ENCODE measurements at regions not wholly inside any gene's neighbourhood (a gene's known extent, or its start where the extent isn't known, plus 50 kb on each side); places are given as distances from the start of the nearest gene placed in this dataset.

DNA sequence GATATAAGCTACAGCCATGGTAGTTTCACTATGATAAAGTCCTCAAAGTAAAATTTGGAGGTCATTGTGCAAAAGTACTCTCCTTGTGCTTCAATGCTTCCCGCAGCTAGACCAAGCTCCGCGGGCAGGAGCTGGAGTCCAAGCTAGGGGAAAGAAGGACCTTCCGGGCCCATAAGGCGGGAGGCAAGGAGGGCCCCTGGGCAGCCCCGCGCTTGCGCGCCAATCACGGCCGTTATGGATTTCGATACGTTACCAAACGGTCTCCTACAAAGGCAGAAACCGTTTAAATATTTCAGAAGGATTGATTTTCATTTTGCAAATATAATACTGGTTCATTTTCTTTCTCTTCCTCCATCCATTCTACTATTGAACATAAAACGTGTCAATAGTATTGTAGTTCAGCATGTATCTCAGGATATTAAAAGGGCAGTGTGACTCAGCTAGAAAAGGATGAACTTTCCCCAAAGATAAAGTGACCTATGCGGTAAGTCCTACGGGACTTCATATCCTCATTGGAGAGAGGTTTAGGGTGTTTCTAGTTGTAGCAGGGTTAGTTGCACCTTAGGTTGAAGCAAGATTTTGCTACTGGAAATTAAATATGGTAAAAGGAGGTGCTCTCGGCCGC, 128.0 kb downstream of the KIF20B start:
- DNase-seq: no peak

- DNase-seq: no peak
Measured at GRCh38 chr10:89829887-89830269, 128.5 kb downstream of the KIF20B start.

- no peak for DNase-seq
Measured at GRCh38 chr10:89830624-89831023, 129.2 kb downstream of the KIF20B start.

GRCh38 chr10:89836840-89837164, 135.4 kb downstream of the KIF20B start:
- no peak for DNase-seq

DNA sequence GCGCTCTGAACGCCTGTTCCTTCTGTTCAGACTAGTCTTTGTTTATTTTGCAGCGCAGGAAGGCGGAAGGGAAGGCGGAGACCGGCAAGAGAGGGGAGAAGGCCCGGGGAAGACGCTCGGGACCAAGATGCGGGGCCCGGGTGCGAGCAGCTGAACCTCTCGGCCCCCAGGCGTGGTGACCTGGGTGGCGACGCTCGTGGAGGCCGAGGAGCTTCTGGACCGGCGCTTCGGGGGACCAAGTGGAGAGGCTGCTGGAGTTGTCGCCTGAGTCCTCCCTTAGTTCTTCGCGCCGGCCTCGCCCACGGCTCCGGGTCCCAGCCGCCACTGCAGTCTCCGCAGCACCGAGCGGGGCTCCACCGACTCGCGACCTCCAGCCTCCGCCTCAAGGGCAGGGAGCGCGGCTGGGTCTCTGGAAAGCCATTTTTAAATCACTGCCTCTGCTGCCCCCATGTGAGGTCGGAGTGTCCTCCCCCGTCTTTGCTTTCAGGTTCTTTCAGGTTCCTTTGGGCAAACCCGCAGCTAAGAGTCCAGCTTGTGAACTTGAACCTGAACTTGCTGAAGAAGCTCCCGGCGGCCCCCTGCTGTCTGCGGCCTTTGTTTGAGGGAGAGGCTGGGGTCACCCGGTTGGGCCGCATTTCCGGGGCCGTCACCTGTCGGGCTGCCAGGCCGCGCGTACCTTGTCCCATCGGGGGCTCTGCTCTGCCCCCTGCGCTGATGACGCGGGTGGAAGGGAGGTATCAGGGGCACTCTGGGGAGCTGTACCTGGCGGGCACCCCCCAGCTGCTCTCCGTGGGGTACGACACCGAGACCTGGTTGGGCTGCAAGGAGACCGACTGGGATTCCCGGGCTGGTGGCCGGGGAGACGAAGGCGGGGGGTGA, 136.0 kb downstream of the KIF20B start:
- DNase-seq: no peak

- no peak for DNase-seq
Measured at GRCh38 chr10:89838044-89838615, 136.7 kb downstream of the KIF20B start.

DNA sequence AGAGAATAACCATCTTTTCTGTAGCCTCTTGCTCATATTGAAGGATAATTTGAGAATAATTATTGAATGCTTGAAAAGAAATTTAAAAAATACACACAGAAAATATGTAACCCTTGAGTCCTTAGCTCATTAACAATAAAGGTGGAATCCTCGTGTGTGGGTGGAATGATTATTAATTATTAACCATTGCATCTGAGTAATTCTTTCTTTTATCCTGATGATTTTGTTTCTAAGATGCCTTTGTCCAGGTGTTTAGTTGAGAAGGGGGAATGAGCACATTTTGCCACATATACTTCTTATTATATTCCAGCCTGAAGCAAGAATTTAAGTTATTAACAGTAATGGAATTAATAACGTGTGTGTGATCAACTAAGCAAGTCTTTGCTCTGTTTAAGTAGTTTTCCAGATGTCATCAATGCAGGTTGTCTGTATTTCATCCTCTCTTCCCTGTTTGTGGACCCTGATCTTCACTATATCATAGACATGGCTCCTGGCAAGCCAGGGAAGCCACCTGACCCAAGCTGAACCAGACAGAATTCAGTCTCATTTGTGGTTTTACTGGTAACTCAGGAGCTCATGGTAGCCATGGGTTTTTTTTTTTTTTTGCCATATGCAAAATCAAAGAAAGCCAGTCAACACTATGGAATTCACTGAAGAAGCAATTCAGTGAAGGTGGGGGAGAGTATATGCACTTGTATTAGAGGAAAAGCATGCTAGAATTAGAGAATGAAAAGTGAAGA, 144.3 kb downstream of the KIF20B start:
- no peak for DNase-seq

DNA sequence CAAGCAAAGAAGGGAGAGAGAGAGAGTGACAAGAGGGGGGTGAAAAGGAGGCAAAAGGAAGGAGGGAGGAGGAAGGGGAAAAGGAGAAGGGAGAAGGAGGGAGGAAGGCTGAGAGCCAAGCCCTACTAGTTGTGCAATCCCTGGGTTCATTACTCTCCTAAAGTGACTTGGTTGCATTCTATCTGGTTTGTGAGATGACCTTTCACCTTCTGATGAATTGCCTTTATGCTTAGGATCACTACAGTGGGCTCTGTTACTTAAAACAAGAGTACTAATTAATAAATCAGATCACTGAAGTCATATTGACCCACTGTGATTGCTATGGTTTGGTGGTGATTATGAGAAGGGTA, 144.9 kb downstream of the KIF20B start:
- no peak for DNase-seq

GRCh38 chr10:89846786-89847185, 145.4 kb downstream of the KIF20B start:
- no peak for DNase-seq

DNA sequence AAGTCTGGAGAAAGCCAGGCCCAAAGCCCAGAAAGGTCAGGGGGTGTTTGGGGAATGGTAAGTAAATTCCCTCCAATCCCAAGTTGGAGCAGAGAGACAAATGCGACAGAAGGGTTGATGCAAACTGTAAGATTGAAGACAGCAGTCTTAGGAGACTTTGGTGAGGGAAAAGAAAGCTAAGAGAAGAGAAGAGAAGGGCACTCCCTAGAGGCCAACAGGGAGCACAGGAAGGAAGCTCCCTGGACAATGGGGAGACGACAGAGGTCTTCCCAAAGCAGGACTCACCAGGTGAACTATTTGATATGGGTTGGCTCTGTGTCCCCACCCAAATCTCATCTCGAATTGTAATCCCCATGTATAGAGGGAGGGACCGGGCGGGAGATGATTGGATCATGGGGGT, 151.5 kb downstream of the KIF20B start:
- no peak for DNase-seq

DNA sequence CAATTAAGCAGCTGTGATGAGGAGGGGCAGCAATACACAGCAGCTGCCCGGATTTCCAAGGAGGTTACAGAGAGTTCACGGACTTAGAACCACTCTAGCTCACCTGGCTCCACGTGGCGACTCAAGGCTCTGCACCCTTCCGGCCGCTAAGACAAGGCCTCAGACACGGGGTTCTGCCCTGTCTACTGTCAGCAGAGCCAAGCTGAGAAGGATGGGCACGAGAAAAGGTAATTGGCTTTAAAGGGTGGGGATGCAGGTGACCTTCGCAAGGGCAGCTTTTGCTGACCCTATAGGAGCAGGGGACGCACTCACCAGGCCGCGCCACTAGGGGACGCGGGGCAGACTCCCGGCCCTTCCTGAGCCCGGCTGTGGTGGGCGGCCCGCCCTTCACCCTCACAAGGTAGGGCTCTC, 152.4 kb downstream of the KIF20B start:
- DNase-seq: no peak

GRCh38 chr10:89857431-89858042, 156.1 kb downstream of the KIF20B start:
- no peak for DNase-seq

- DNase-seq: no peak
Measured at GRCh38 chr10:89861199-89861573, 159.8 kb downstream of the KIF20B start.

- DNase-seq: no peak
Measured at GRCh38 chr10:89861584-89862301, 160.4 kb downstream of the KIF20B start.

DNA sequence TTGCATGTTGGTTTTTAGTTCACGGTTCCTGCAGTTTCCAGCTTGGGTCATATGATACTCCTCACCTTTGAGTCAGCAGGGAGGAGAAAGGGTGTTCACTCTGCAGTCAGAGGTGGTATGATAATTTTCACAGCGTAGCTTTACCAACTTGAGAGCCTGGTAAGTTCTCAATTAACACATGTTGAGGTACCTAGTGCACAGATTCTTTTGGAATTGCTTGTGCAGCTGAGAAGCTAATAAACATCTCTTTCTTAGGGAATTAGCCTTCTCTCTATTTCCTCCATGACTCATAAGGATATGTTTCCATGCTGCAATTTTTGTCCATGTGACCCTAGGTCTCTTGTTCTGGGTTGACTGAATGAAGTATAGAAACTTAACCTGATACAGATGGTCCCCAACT, 166.6 kb downstream of the KIF20B start:
- no peak for DNase-seq

- DNase-seq: no peak
Measured at GRCh38 chr10:89869180-89869579, 167.8 kb downstream of the KIF20B start.

GRCh38 chr10:89869592-89870156, 168.3 kb downstream of the KIF20B start:
- no peak for DNase-seq

- DNase-seq: no peak
Measured at GRCh38 chr10:89870936-89871335, 169.5 kb downstream of the KIF20B start.

DNA sequence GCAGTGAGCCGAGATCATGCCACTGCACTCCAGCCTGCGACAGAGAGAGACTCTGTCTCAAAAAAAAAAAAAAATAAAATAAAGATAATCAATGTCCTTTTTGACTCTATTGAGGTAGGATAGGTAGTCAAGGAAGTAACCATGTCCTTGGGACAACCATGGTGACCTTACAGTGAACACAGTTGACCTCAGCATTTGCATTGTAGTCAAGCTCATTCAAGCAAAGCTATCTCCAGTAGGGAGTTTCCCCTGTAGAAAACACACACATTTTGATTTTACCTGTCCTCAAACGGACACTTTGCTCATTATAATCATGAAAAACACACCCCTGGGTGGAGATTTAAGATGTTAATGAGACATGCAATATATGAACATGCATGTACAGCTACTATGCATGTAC, 171.7 kb downstream of the KIF20B start:
- no peak for DNase-seq

DNA sequence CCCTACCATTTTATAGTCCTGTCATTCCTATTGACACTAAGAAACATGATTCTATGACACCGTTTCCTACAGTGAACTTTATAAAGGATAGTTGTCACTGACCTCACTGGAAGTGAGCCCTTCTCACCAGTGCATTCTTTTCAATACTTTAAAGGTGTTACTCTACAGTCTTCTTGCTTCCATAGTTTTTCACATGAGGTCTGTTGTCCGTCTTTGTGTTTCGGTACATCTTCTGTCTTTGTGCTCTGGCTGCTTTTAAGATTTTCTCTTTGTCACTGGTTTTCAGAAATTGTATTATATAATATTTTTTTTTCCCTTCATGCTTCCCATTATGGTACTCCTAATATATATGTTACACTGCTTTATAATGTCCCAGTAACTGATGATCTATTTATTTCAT, 174.2 kb downstream of the KIF20B start:
- no peak for DNase-seq

DNA sequence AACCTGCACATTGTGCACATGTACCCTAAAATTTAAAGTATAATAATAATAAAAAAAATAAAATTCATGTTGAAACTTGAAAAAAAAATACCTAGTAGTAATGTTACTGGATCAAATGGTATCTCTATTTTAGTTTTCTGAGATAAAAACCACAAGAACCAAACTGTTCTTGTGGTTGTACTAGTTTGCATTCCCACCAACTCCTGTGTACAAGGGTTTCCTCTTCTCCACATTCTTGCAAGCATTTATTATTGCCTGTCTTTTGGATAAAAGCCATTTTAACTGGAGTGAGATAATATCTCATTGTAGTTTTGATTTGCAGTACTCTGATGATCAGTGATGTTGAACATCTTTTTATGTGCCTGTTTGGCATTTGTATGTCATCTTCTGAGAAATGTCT, 177.7 kb downstream of the KIF20B start:
- DNase-seq: no peak

- no peak for DNase-seq
Measured at GRCh38 chr10:89887406-89887805, 186.0 kb downstream of the KIF20B start.

All from GDM1 (cell line).